ENCODE measurements at regions not wholly inside any gene's neighbourhood (a gene's known extent, or its start where the extent isn't known, plus 50 kb on each side); places are given as distances from the start of the nearest gene placed in this dataset.

GRCh38 chr18:72316497-72316896, 227.6 kb downstream of the CBLN2 start:
- TF ChIP-seq GATA3 (IDR thresholded peaks at IDR 0.05; ENCODE audit: low read depth, low read length): no peak
- TF ChIP-seq GATA2 (IDR thresholded peaks at IDR 0.05; ENCODE audit: low read depth, low read length): no peak

GRCh38 chr18:72283148-72283925, 260.8 kb downstream of the CBLN2 start:
- TF ChIP-seq GATA3 (IDR thresholded peaks at IDR 0.05; ENCODE audit: low read depth, low read length): no peak
- TF ChIP-seq GATA2 (IDR thresholded peaks at IDR 0.05; ENCODE audit: low read depth, low read length): no peak

GRCh38 chr18:72273025-72273424, 271.1 kb downstream of the CBLN2 start:
- TF ChIP-seq GATA2 (IDR thresholded peaks at IDR 0.05; ENCODE audit: low read depth, low read length) (no peak), GATA3 (IDR thresholded peaks at IDR 0.05; ENCODE audit: low read depth, low read length) (no peak)

GRCh38 chr18:72261590-72261989, 282.6 kb downstream of the CBLN2 start:
- no peak for TF ChIP-seq GATA2 (IDR thresholded peaks at IDR 0.05; ENCODE audit: low read depth, low read length)
- no peak for TF ChIP-seq GATA3 (IDR thresholded peaks at IDR 0.05; ENCODE audit: low read depth, low read length)

- TF ChIP-seq GATA2 (IDR thresholded peaks at IDR 0.05; ENCODE audit: low read depth, low read length) (no peak), GATA3 (IDR thresholded peaks at IDR 0.05; ENCODE audit: low read depth, low read length) (no peak)
These were observed 298.1 kb downstream of the CBLN2 start for GRCh38 chr18:72246076-72246475.

GRCh38 chr18:72235422-72235821, 308.7 kb downstream of the CBLN2 start:
- no peak for TF ChIP-seq GATA3 (IDR thresholded peaks at IDR 0.05; ENCODE audit: low read depth, low read length)
- TF ChIP-seq GATA2 (IDR thresholded peaks at IDR 0.05; ENCODE audit: low read depth, low read length): no peak

GRCh38 chr18:72233106-72233505, 311.0 kb downstream of the CBLN2 start:
- no peak for TF ChIP-seq GATA3 (IDR thresholded peaks at IDR 0.05; ENCODE audit: low read depth, low read length)
- no peak for TF ChIP-seq GATA2 (IDR thresholded peaks at IDR 0.05; ENCODE audit: low read depth, low read length)

- TF ChIP-seq GATA3 (IDR thresholded peaks at IDR 0.05; ENCODE audit: low read depth, low read length): no peak
- no peak for TF ChIP-seq GATA2 (IDR thresholded peaks at IDR 0.05; ENCODE audit: low read depth, low read length)
These were observed 311.5 kb downstream of the CBLN2 start for GRCh38 chr18:72232644-72233043.

GRCh38 chr18:72225958-72226357, 318.2 kb downstream of the CBLN2 start:
- TF ChIP-seq GATA3 (IDR thresholded peaks at IDR 0.05; ENCODE audit: low read depth, low read length) (no peak), GATA2 (IDR thresholded peaks at IDR 0.05; ENCODE audit: low read depth, low read length) (no peak)

- TF ChIP-seq GATA2 (IDR thresholded peaks at IDR 0.05; ENCODE audit: low read depth, low read length) (no peak), GATA3 (IDR thresholded peaks at IDR 0.05; ENCODE audit: low read depth, low read length) (no peak)
These were observed 320.4 kb downstream of the CBLN2 start for GRCh38 chr18:72223733-72224132.

GRCh38 chr18:72208920-72209676, 335.0 kb downstream of the CBLN2 start:
- no peak for TF ChIP-seq GATA3 (IDR thresholded peaks at IDR 0.05; ENCODE audit: low read depth, low read length)
- TF ChIP-seq GATA2 (IDR thresholded peaks at IDR 0.05; ENCODE audit: low read depth, low read length): no peak

GRCh38 chr18:72207280-72207679, 336.9 kb downstream of the CBLN2 start:
- TF ChIP-seq GATA2 (IDR thresholded peaks at IDR 0.05; ENCODE audit: low read depth, low read length) (no peak), GATA3 (IDR thresholded peaks at IDR 0.05; ENCODE audit: low read depth, low read length) (no peak)

GRCh38 chr18:72206814-72207213, 337.3 kb downstream of the CBLN2 start:
- TF ChIP-seq GATA3 (IDR thresholded peaks at IDR 0.05; ENCODE audit: low read depth, low read length): no peak
- TF ChIP-seq GATA2 (IDR thresholded peaks at IDR 0.05; ENCODE audit: low read depth, low read length): no peak

GRCh38 chr18:72201032-72201431, 343.1 kb downstream of the CBLN2 start:
- TF ChIP-seq GATA2 (IDR thresholded peaks at IDR 0.05; ENCODE audit: low read depth, low read length): no peak

- TF ChIP-seq GATA2 (IDR thresholded peaks at IDR 0.05; ENCODE audit: low read depth, low read length): no peak
- no peak for TF ChIP-seq GATA3 (IDR thresholded peaks at IDR 0.05; ENCODE audit: low read depth, low read length)
These were observed 346.6 kb downstream of the CBLN2 start for GRCh38 chr18:72197591-72197990.
